Activated CD8-positive, alpha-beta T cell treated with anti-CD3 and anti-CD28 coated beads for 36 hours (primary cell): ENCODE measurements at regions not wholly inside any gene's neighbourhood (a gene's known extent, or its start where the extent isn't known, plus 50 kb on each side); places are given as distances from the start of the nearest gene placed in this dataset.

Experiments used
- ATAC-seq: fragments of 200-7000 bp; cut with Tn5 transposase; one replicate; pipeline ENCODE4 v1.10.0; 2021; ENCODE audit warnings: mild to moderate bottlenecking, moderate library complexity
- CTCF ChIA-PET: fragments of 350-600 bp; sonication (Branson Sonifier 250); formaldehyde crosslinking; loops from one replicate; lab custom pipeline; 2021; ENCODE audit warnings: antibody characterized with exemption; lab: Charles Lee
- POLR2A ChIA-PET: fragments of 350-600 bp; sonication (Branson Sonifier 250); formaldehyde crosslinking; loops from one replicate; lab custom pipeline; 2021; ENCODE audit warnings: antibody characterized with exemption; lab: Charles Lee
- DNase-seq: peaks from one replicate; pipeline ENCODE4 v3.0.0-alpha.2; 2020
- H3K27ac Mint-ChIP-seq: one replicate; pipeline ENCODE4 v1.8.0; 2021; ENCODE audit warnings: mild to moderate bottlenecking, mixed read lengths
- H3K27me3 Mint-ChIP-seq: one replicate; pipeline ENCODE4 v1.8.0; 2021; ENCODE audit warnings: mixed read lengths
- H3K36me3 Mint-ChIP-seq: one replicate; pipeline ENCODE4 v1.8.0; 2021; ENCODE audit warnings: low read depth, mixed read lengths
- H3K4me1 Mint-ChIP-seq: one replicate; pipeline ENCODE4 v1.8.0; 2021; ENCODE audit warnings: low read depth, mixed read lengths
- H3K4me3 Mint-ChIP-seq: one replicate; pipeline ENCODE4 v1.8.0; 2021; ENCODE audit warnings: mild to moderate bottlenecking, moderate library complexity, mixed read lengths
- H3K9me3 Mint-ChIP-seq: one replicate; pipeline ENCODE4 v1.8.0; 2021; ENCODE audit warnings: mixed read lengths
- intact Hi-C: fragments of 100-400 bp; cut with micrococcal nuclease; formaldehyde crosslinking; loops from one replicate; pipeline ENCODE4 v1.10.0; 2022
- TF ChIP-seq, protein P1 (sequence below): fragments of 200-600 bp; IDR thresholded peaks from one replicate; pipeline ENCODE4 v1.8.0; 2022; ENCODE audit warnings: antibody characterized with exemption, mild to moderate bottlenecking

DNA sequence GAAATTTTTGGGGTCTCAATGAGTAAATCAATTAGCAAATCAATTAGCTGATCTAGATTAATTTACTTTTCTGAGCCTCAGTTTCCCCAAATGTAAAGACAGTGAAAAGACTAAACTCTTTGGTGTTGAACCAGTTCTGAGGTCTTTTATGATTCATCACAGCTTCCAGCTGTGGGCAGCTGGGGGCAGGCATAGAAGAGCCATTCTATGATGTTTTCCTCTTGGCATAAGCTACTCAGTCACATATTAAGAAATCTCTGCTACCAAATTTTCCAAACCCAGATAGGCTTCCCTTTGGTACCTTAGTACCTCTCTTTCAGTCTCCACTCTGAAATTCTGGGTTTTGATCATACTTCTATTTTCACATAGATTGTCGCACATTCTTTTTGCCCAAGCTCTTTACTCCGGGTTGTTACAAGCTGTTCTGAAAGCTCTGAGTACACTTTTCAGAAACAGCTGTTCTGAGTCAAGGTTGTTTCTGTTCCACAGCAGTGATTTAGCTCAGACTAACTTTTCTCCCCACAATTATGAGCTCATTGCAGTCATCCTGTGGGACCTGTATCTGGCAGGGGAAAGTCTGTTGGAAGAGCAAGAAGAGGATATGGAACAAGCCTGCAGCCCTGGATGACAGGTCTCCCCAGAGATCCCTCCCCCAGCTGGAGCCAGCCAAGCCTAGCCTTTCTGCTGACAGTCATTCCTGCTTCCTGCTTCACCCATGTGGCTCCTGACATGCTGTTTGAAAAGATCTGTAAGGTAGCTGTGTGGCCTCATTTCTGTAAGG, 599.6 kb upstream of the GHITM start:
- intact Hi-C loops, result no loop called here
- Mint-ChIP-seq H3K4me3 (no peak overlapping the region), H3K27ac (no peak overlapping the region), H3K36me3 (no peaks in the 10 kb centered on the region), H3K27me3 (no peaks in the 10 kb centered on the region), H3K4me1 (no peaks in the 10 kb centered on the region), H3K9me3 (peaks cover 6% of the 10 kb centered on the region)
- ChIA-PET POLR2A (no interaction called here), CTCF (interaction anchor here (1.5 kb wide), 1 partner anchor 330 kb away, joined by 3 read pairs; no protein-coding TSS in a partner anchor)
- TF ChIP-seq, protein P1, sequence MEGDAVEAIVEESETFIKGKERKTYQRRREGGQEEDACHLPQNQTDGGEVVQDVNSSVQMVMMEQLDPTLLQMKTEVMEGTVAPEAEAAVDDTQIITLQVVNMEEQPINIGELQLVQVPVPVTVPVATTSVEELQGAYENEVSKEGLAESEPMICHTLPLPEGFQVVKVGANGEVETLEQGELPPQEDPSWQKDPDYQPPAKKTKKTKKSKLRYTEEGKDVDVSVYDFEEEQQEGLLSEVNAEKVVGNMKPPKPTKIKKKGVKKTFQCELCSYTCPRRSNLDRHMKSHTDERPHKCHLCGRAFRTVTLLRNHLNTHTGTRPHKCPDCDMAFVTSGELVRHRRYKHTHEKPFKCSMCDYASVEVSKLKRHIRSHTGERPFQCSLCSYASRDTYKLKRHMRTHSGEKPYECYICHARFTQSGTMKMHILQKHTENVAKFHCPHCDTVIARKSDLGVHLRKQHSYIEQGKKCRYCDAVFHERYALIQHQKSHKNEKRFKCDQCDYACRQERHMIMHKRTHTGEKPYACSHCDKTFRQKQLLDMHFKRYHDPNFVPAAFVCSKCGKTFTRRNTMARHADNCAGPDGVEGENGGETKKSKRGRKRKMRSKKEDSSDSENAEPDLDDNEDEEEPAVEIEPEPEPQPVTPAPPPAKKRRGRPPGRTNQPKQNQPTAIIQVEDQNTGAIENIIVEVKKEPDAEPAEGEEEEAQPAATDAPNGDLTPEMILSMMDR, result no peak
- ATAC-seq (no peak), DNase-seq (no peak)

DNA sequence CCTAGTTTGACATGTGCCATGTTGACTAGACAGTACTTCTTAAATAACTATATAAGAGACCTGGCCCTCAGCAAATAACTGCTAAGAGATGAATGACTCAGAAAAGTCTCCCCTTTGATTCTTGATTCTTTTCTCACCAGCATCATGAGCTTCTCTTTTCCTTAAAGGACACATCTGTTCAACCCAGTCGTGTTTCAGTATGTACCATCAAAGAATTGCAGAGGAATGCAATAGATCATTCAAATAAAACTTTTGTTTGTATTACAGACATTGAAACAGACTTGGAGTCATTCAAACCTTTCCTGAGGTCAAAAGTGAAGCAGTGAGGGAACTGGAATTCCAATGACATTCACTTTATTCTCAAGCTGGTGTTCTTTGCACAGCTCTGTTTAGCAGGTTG, 598.3 kb upstream of the GHITM start:
- TF ChIP-seq, protein P1, result no peak

DNA sequence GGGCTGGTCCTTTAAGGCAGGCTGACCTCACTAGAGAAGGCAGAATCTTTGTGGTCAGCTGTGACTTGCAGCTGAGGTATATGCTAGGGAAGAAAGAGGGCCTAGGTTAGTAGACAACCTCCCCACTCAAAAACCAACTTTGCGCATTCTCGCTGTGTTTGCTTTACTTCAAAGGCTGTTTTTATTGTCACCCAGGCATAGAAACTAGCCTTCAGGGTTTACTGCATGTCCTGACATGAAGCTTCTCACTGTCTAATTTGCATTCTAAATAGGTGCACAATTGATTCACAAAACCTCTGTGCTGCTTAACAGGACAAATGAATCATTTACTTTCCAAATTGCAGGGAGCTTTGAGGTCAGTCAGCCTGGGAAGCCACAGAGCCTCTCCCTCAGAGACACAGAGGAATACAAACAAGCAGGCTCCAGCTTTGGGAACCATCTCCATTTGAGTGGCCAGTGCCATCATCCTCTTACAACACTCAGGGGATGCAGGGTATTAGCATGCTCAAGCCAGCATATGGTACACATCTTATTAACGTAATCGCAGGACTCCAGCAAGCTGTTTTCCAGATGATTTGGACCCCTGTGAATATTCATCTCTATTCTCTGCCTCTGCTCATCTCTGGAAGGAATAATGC, 596.4 kb upstream of the GHITM start:
- Mint-ChIP-seq H3K4me1 (no peaks in the 10 kb centered on the region), H3K27me3 (no peaks in the 10 kb centered on the region), H3K36me3 (no peaks in the 10 kb centered on the region), H3K4me3 (no peak overlapping the region), H3K27ac (no peak overlapping the region), H3K9me3 (peaks cover 4% of the 10 kb centered on the region)
- DNase-seq, result no peak
- POLR2A ChIA-PET, result no interaction called here
- ATAC-seq, result no peak
- intact Hi-C loops, result no loop called here
- CTCF ChIA-PET, result no interaction called here
- TF ChIP-seq, protein P1, result no peak

More for the DNA sequence above, 598.3 kb upstream of the GHITM start:
- no peaks in the 10 kb centered on the region for H3K27me3 Mint-ChIP-seq
- no peak overlapping the region for H3K4me3 Mint-ChIP-seq
- POLR2A ChIA-PET, result interaction anchor here (0.7 to 0.9 kb wide), 2 partner anchors 69 to 112 kb away, joined by 3 read pairs; no protein-coding TSS in a partner anchor
- DNase-seq (no peak), ATAC-seq (no peak)
- H3K27ac Mint-ChIP-seq, result no peak overlapping the region
- H3K36me3 Mint-ChIP-seq, result no peaks in the 10 kb centered on the region
- CTCF ChIA-PET, result no interaction called here
- intact Hi-C loops, result no loop called here
- no peaks in the 10 kb centered on the region for H3K4me1 Mint-ChIP-seq
- H3K9me3 Mint-ChIP-seq, result peaks cover 6% of the 10 kb centered on the region

DNA sequence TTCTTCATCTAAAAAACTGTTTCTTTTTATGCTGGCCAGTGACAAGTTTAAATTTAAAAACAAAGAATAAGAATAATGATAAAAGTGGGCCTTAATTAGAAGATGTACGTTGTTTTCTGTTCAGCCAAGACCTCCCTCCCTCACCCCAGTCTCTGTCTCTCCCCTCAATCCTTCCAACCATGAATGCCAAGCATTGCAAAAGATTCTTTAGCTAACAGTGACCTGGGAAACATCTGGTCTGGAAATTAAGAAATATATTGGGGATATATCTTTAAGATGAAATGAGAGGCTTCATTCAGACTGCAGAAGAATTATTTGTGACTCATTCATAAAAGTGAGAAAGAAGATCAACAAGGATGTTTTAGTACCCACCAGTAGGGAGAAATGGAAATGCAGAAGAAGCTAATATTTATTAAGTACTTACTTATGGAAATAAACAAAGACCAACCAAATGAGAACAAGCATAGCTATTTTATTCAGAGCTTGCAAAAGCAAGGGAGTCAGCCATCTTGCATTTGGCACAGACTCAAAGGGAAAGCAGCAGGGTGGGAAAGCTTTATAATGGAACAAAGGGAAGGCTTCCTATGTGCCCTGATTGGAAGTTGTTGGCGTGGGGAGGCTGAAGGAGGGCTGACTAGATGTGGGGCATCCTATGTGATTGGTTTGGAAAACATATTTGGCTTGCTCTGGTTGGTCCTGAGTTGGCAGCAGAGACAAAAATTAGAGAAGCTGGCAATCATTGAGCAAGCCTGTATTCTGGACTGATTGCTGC, 595.4 kb upstream of the GHITM start:
- H3K27me3 Mint-ChIP-seq, result no peaks in the 10 kb centered on the region
- H3K9me3 Mint-ChIP-seq, result peaks cover 4% of the 10 kb centered on the region
- no peak for ATAC-seq
- TF ChIP-seq, protein P1, result no peak
- no peak for DNase-seq
- intact Hi-C loops, result no loop called here
- no peaks in the 10 kb centered on the region for H3K36me3 Mint-ChIP-seq
- no peaks in the 10 kb centered on the region for H3K4me1 Mint-ChIP-seq
- ChIA-PET POLR2A (no interaction called here), CTCF (interaction anchor here (0.9 kb wide), 1 partner anchor 10 kb away, joined by 3 read pairs; no protein-coding TSS in a partner anchor)
- no peak overlapping the region for H3K4me3 Mint-ChIP-seq
- no peak overlapping the region for H3K27ac Mint-ChIP-seq
